HEK293 (cell line): ENCODE measurements at regions not wholly inside any gene's neighbourhood (a gene's known extent, or its start where the extent isn't known, plus 50 kb on each side); places are given as distances from the start of the nearest gene placed in this dataset.

Source experiments
- ZNF146 ChIP-seq: fragments of 450-650 bp; formaldehyde crosslinking; IDR thresholded peaks from 2 replicates; pipeline ENCODE4 v1.5.1; 2016; ENCODE audit warnings: missing biosample characterization, missing genetic modification characterization
- ZNF366 ChIP-seq: fragments of 450-650 bp; formaldehyde crosslinking; conservative IDR thresholded peaks from 2 replicates; pipeline ENCODE4 v1.5.1; 2016; ENCODE audit warnings: missing biosample characterization, missing genetic modification characterization
- TF ChIP-seq, protein P1 (sequence below): fragments of 450-650 bp; formaldehyde crosslinking; IDR thresholded peaks from 2 replicates; pipeline ENCODE4 v1.5.1; 2016; ENCODE audit warnings: missing biosample characterization, missing genetic modification characterization

DNA sequence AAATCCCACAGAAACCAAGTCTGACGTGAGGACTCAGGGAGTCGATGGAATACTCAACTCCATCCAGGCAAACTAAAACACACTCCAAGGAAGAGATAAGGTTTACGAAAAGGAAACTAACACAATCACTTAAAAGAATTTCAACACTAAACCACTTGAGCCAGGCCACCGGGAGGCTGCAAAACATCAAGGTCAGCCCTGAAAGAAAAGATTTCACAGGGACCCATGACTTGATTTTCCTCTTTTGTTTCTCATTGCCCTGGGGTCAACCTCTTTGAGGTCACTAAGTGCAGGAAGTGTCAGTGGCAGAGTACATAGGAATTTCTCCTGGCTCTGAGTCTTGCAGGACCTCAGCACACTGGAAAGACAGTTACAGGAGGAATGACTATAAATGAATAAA is 77.8 kb upstream of the TARS1 start:
- TF ChIP-seq, protein P1, sequence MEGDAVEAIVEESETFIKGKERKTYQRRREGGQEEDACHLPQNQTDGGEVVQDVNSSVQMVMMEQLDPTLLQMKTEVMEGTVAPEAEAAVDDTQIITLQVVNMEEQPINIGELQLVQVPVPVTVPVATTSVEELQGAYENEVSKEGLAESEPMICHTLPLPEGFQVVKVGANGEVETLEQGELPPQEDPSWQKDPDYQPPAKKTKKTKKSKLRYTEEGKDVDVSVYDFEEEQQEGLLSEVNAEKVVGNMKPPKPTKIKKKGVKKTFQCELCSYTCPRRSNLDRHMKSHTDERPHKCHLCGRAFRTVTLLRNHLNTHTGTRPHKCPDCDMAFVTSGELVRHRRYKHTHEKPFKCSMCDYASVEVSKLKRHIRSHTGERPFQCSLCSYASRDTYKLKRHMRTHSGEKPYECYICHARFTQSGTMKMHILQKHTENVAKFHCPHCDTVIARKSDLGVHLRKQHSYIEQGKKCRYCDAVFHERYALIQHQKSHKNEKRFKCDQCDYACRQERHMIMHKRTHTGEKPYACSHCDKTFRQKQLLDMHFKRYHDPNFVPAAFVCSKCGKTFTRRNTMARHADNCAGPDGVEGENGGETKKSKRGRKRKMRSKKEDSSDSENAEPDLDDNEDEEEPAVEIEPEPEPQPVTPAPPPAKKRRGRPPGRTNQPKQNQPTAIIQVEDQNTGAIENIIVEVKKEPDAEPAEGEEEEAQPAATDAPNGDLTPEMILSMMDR (tag by site-specific recombination) = no peak
- TF ChIP-seq ZNF366 (tag by site-specific recombination) = no peak
- TF ChIP-seq ZNF146 (tag by site-specific recombination) = no peak
